HCT116 (cell line): ENCODE measurements at regions not wholly inside any gene's neighbourhood (a gene's known extent, or its start where the extent isn't known, plus 50 kb on each side); places are given as distances from the start of the nearest gene placed in this dataset.

Experiments
- CTCF ChIP-seq, 3 experiments: fragments of 200-600 bp in 1 of 3; sonication (generic) in 1 of 3; IDR thresholded peaks in 2 of 3; conservative IDR thresholded peaks in 1 of 3; 2 replicates each; pipeline ENCODE4 v1.5.1; 2012 to 2017; ENCODE audit warnings: low read depth in 2 of 3, low read length in 2 of 3, antibody characterized with exemption in 1 of 3, borderline replicate concordance in 1 of 3, control low read depth in 1 of 3, mild to moderate bottlenecking in 1 of 3, mixed read lengths in 1 of 3, mixed run types in 1 of 3, moderate library complexity in 1 of 3; ENCODE audit not compliant: insufficient read depth in 1 of 3
- EZH2 ChIP-seq: fragments of 200-600 bp; sonication (generic); IDR thresholded peaks from 2 replicates; pipeline ENCODE4 v1.6.1; 2017; ENCODE audit warnings: antibody characterized with exemption, mixed run types
- JUND ChIP-seq: IDR thresholded peaks from 2 replicates; pipeline ENCODE4 v1.6.1; 2012
- POLR2A ChIP-seq: IDR thresholded peaks from 2 replicates; pipeline ENCODE4 v1.7.0; 2011; ENCODE audit warnings: borderline replicate concordance; ENCODE audit not compliant: insufficient read depth, insufficient read length; ENCODE audit errors: extremely low read depth
- POLR2AphosphoS5 ChIP-seq: IDR thresholded peaks from 2 replicates; pipeline ENCODE4 v1.6.1; 2011; ENCODE audit warnings: mild to moderate bottlenecking, low read depth, low read length, moderate library complexity
- RAD21 ChIP-seq: IDR thresholded peaks from 2 replicates; pipeline ENCODE4 v1.6.1; 2012; ENCODE audit warnings: low read depth, mild to moderate bottlenecking
- SP1 ChIP-seq: IDR thresholded peaks from 2 replicates; pipeline ENCODE4 v1.6.1; 2012; ENCODE audit warnings: low read depth

DNA sequence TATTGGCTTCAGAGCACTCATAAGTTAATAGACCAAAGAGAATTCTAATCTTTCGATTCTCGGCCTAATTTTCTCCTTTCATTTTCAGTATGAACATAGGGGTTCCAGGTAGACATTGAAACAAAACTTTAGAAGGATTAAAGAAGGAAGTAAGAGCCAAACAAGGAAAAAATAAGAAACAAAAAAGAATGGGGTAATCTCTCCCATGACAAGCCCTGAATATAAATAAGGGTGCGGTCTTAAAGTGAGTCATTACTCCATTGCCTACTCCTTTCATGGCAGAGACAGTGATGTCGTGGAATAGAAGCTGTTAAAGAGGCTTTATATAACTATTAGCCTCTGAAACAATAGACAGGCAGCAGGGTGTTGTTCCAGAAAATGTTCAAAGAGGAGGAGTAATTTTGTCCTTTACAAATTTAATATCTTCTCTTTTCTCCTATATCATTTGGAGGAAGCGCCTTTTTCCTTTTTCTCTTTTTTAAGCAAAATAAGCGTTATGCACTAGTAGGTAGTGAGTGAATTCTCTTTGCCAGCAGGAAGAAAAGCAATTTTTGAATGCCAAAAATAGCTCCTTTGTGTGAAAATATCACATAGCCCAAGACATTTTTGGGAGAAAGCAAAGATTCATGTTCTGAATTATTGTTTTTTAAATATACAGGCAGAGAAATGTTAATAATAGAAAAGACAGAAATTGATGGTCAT lies 607.9 kb upstream of the KCNMB2 start:
- TF ChIP-seq RAD21 (no peak), CTCF (IDR thresholded peaks at IDR 0.05 in 2 of 3, conservative IDR thresholded peaks at IDR 0.05 in 1 of 3; ENCODE audit: borderline replicate concordance in 1 of 3, insufficient read depth in 1 of 3, low read depth in 2 of 3, low read length in 2 of 3) (no peak), JUND (no peak), POLR2A (no peak), POLR2AphosphoS5 (no peak), SP1 (no peak), EZH2 (no peak)
